ENCODE measurements at regions not wholly inside any gene's neighbourhood (a gene's known extent, or its start where the extent isn't known, plus 50 kb on each side); places are given as distances from the start of the nearest gene placed in this dataset.

GRCh38 chr18:75115514-75115913 is 93.4 kb downstream of the PTGR3 start:
- POLR2A ChIA-PET (ENCODE audit: unreplicated experiment), result interaction anchor here (0.5 to 0.6 kb wide), 2 partner anchors 88 to 92 kb away, joined by 3 read pairs; no protein-coding TSS in a partner anchor

More at GRCh38 chr18:75115514-75115913, 93.4 kb downstream of the PTGR3 start:
- no peak overlapping the region for H2BK20ac ChIP-seq (ENCODE audit: low read depth, low read length)
- WGBS, 2 experiments (ENCODE audit: extremely low coverage in 2 of 2, insufficient read length in 1 of 2), result 42% methylated on average over 2 of the region's 6 CpGs; no CpG with 5 or more reads in 1 of the 2 experiments
- no peaks in the 10 kb centered on the region for H3K9me1 ChIP-seq (ENCODE audit: insufficient read depth, low read length)
- H3K9ac ChIP-seq (ENCODE audit: low read depth, low read length), result no peak overlapping the region
- no peak overlapping the region for H3K4ac ChIP-seq (ENCODE audit: low read depth, low read length)
- H3K27ac ChIP-seq (ENCODE audit: insufficient read depth, low read length), result no peak overlapping the region
- no peak overlapping the region for H2AK9ac ChIP-seq (replicated peaks; ENCODE audit: low read depth, low read length, poor library complexity)
- H3K4me1 ChIP-seq (ENCODE audit: control insufficient read depth, insufficient read depth, low read length), result no peaks in the 10 kb centered on the region
- H3K56ac ChIP-seq (ENCODE audit: extremely low read depth, insufficient read depth, low read length), result no peak overlapping the region
- H3K27me3 ChIP-seq (ENCODE audit: control insufficient read depth, insufficient read depth, low read length), result peaks cover 10% of the 10 kb centered on the region; the same call in 1 of the 2 replicates
- no peak overlapping the region for H2BK15ac ChIP-seq (ENCODE audit: low read depth, low read length)
- no peak overlapping the region for H2AK5ac ChIP-seq (ENCODE audit: low read depth, low read length)
- no peak overlapping the region for H2BK5ac ChIP-seq (ENCODE audit: low read depth, low read length, poor library complexity, severe bottlenecking)
- no peak overlapping the region for H2BK120ac ChIP-seq (ENCODE audit: low read depth, low read length)
- no peak overlapping the region for H3K23ac ChIP-seq (ENCODE audit: low read depth, low read length)
- no peaks in the 10 kb centered on the region for H3K9me3 ChIP-seq (ENCODE audit: control insufficient read depth, insufficient read depth, low read length)
- dilution Hi-C loops (cut with HindIII; ENCODE audit: low sequenced_read_pairs, unreplicated experiment) (no loop called here), intact Hi-C loops (cut with micrococcal nuclease) (no loop called here), in situ Hi-C loops (cut with MboI; ENCODE audit: low sequenced_read_pairs) (no loop called here)
- no peak overlapping the region for H3K4me2 ChIP-seq (ENCODE audit: low read depth, low read length)
- H4K20me1 ChIP-seq (ENCODE audit: insufficient read depth, low read length), result no peaks in the 10 kb centered on the region
- H4K91ac ChIP-seq (ENCODE audit: insufficient read depth, low read depth, low read length), result no peak overlapping the region
- ATAC-seq (ENCODE audit: low read depth) (no peak), DNase-seq (no peak)
- H4K8ac ChIP-seq (ENCODE audit: low read depth in 2 of 2, low read length in 2 of 2), result no peak overlapping the region
- no peak overlapping the region for H3K18ac ChIP-seq (ENCODE audit: low read depth, low read length)
- H3K14ac ChIP-seq (replicated peaks; ENCODE audit: low read depth, low read length), result no peak overlapping the region
- no peaks in the 10 kb centered on the region for H3K36me3 ChIP-seq (ENCODE audit: control insufficient read depth, insufficient read depth, low read length)
- no TSS peak for BruUV-seq (replicated peaks)
- H2AFZ ChIP-seq (replicated peaks; ENCODE audit: low read length, poor library complexity), result no peak overlapping the region
- no peaks in the 10 kb centered on the region for H3K79me1 ChIP-seq (ENCODE audit: low read depth in 1 of 2, low read length in 2 of 2)
- no peak overlapping the region for H4K5ac ChIP-seq (ENCODE audit: low read depth, low read length)
- no peak for TF ChIP-seq RAD21 (IDR thresholded peaks at IDR 0.05; ENCODE audit: low read length)
- no peak for TF ChIP-seq ELK1 (IDR thresholded peaks at IDR 0.05; ENCODE audit: borderline replicate concordance, low read depth, low read length)
- TF ChIP-seq MAFK (IDR thresholded peaks at IDR 0.05; ENCODE audit: low read depth, low read length), result no peak
- no peak for TF ChIP-seq CHD1 (IDR thresholded peaks at IDR 0.05; ENCODE audit: low read depth, low read length)
- no peak for TF ChIP-seq USF2 (IDR thresholded peaks at IDR 0.05; ENCODE audit: low read depth, low read length)
- no peak for TF ChIP-seq NFE2L2 (IDR thresholded peaks at IDR 0.05; ENCODE audit: low read depth, low read length)
- no peak for TF ChIP-seq MXI1 (IDR thresholded peaks at IDR 0.05; ENCODE audit: borderline replicate concordance, low read depth, low read length)
- TF ChIP-seq POLR2A (IDR thresholded peaks at IDR 0.05; ENCODE audit: low read depth, low read length), result no peak
- no peak for TF ChIP-seq RCOR1 (IDR thresholded peaks at IDR 0.05; ENCODE audit: insufficient replicate concordance, low read length)
- no peak for TF ChIP-seq BHLHE40 (IDR thresholded peaks at IDR 0.05; ENCODE audit: low read depth, low read length)
- TF ChIP-seq RFX5 (IDR thresholded peaks at IDR 0.05; ENCODE audit: low read depth, low read length), result no peak
- TF ChIP-seq FOS (IDR thresholded peaks at IDR 0.05; ENCODE audit: low read depth, low read length), result no peak
- TF ChIP-seq CTCF (conservative IDR thresholded peaks at IDR 0.05; ENCODE audit: low read depth, low read length), result no peak
- no peak for TF ChIP-seq MAZ (IDR thresholded peaks at IDR 0.05; ENCODE audit: borderline replicate concordance, low read depth, low read length)
- TF ChIP-seq SMC3 (IDR thresholded peaks at IDR 0.05; ENCODE audit: low read depth, low read length), result no peak
- no peak for TF ChIP-seq CEBPB (IDR thresholded peaks at IDR 0.05; ENCODE audit: low read depth, low read length)
- CTCF ChIA-PET, result no interaction called here
- no peak overlapping the region for H3K4me3 ChIP-seq (ENCODE audit: insufficient read depth, low read depth, low read length)

All from IMR-90 (cell line).